GM12878 (cell line): ENCODE measurements at regions not wholly inside any gene's neighbourhood (a gene's known extent, or its start where the extent isn't known, plus 50 kb on each side); places are given as distances from the start of the nearest gene placed in this dataset.

ENCODE experiments used
- BMI1 ChIP-seq: fragments of 450-650 bp; IDR thresholded peaks from 2 replicates; pipeline ENCODE4 v1.6.1; 2016; ENCODE audit warnings: mild to moderate bottlenecking, moderate library complexity, borderline replicate concordance
- CBFB ChIP-seq: IDR thresholded peaks from 2 replicates; pipeline ENCODE4 v1.6.1; 2016; ENCODE audit warnings: antibody characterized with exemption, low read depth
- CBX3 ChIP-seq: fragments of 200-600 bp; sonication (generic); IDR thresholded peaks from 2 replicates; pipeline ENCODE4 v1.6.1; 2016; ENCODE audit warnings: low read depth, borderline replicate concordance
- CHD4 ChIP-seq: fragments of 200-600 bp; sonication (generic); IDR thresholded peaks from 2 replicates; pipeline ENCODE4 v1.6.1; 2016; ENCODE audit warnings: mild to moderate bottlenecking
- CTCF ChIP-seq, 3 experiments: IDR thresholded peaks in 2 of 3; conservative IDR thresholded peaks in 1 of 3; 2 replicates each; pipeline ENCODE4 v1.5.1; 2011; ENCODE audit warnings: low read depth in 3 of 3, low read length in 3 of 3, mild to moderate bottlenecking in 3 of 3, control low read depth in 2 of 3, moderate library complexity in 2 of 3, inconsistent platforms in 1 of 3, mixed read lengths in 1 of 3; ENCODE audit not compliant: control insufficient read depth in 2 of 3, insufficient read depth in 1 of 3; ENCODE audit errors: extremely low read depth in 1 of 3
- CUX1 ChIP-seq: IDR thresholded peaks from 2 replicates; pipeline ENCODE4 v1.6.1; 2012; ENCODE audit warnings: improper control_type of control experiment, low read depth, low read length; ENCODE audit not compliant: insufficient replicate concordance
- GATAD2B ChIP-seq: fragments of 450-650 bp; conservative IDR thresholded peaks from 2 replicates; pipeline ENCODE4 v1.6.1; 2017; ENCODE audit warnings: low read depth, mild to moderate bottlenecking, moderate library complexity
- IKZF2 ChIP-seq, 2 experiments: fragments of 450-650 bp; IDR thresholded peaks; 2 replicates each; pipeline ENCODE4 v1.6.1; 2017; ENCODE audit warnings: mild to moderate bottlenecking in 2 of 2, moderate library complexity in 2 of 2
- JUND ChIP-seq: IDR thresholded peaks from 2 replicates; pipeline ENCODE4 v1.6.1; 2012; ENCODE audit warnings: low read depth, mild to moderate bottlenecking, low read length, improper control_type of control experiment, moderate library complexity
- MEF2B ChIP-seq: fragments of 450-650 bp; IDR thresholded peaks from 2 replicates; pipeline ENCODE4 v1.6.1; 2018; ENCODE audit warnings: mild to moderate bottlenecking, moderate library complexity; ENCODE audit not compliant: partially characterized antibody, poor library complexity, severe bottlenecking
- MXI1 ChIP-seq: fragments of 150-350 bp; IDR thresholded peaks from 2 replicates; pipeline ENCODE4 v1.6.1; 2011; ENCODE audit warnings: low read depth, mild to moderate bottlenecking, inconsistent platforms, low read length, improper control_type of control experiment
- NR2C1 ChIP-seq: fragments of 450-650 bp; IDR thresholded peaks from 2 replicates; pipeline ENCODE4 v1.6.1; 2017; ENCODE audit warnings: antibody characterized with exemption, mild to moderate bottlenecking, moderate library complexity
- NR2C2 ChIP-seq: IDR thresholded peaks from 2 replicates; pipeline ENCODE4 v1.6.1; 2011; ENCODE audit warnings: borderline replicate concordance, low read depth; ENCODE audit not compliant: control insufficient read depth, insufficient read length
- PBX3 ChIP-seq: IDR thresholded peaks from 2 replicates; pipeline ENCODE4 v1.6.1; 2011; ENCODE audit warnings: mild to moderate bottlenecking, low read depth, low read length, moderate library complexity; ENCODE audit not compliant: insufficient replicate concordance
- REST ChIP-seq: IDR thresholded peaks from 2 replicates; pipeline ENCODE4 v1.6.1; 2012; ENCODE audit warnings: mild to moderate bottlenecking, low read depth, low read length
- STAT3 ChIP-seq: IDR thresholded peaks from 2 replicates; pipeline ENCODE4 v1.6.1; 2011; ENCODE audit warnings: low read depth, low read length, improper control_type of control experiment
- ZSCAN29 ChIP-seq: fragments of 450-650 bp; IDR thresholded peaks from 2 replicates; pipeline ENCODE4 v1.6.1; 2017; ENCODE audit warnings: mild to moderate bottlenecking, moderate library complexity

GRCh38 chr2:7427293-7428060, 510.3 kb downstream of the RNF144A start (continued):
- TF ChIP-seq CUX1 = no peak
- TF ChIP-seq CBFB = no peak
- peak; percentile 99 for TF ChIP-seq MEF2B
- TF ChIP-seq CTCF (IDR thresholded peaks at IDR 0.05 in 2 of 3, conservative IDR thresholded peaks at IDR 0.05 in 1 of 3; ENCODE audit: control insufficient read depth in 2 of 3, extremely low read depth in 1 of 3, insufficient read depth in 1 of 3, low read depth in 3 of 3, low read length in 3 of 3) = peak; percentile 44 to 70 (median 70); a peak in 5 of 6 replicates
- TF ChIP-seq GATAD2B = no peak
- TF ChIP-seq BMI1 = no peak
- TF ChIP-seq CBX3 = no peak
- TF ChIP-seq ZSCAN29 = no peak
- TF ChIP-seq NR2C1 = no peak
- TF ChIP-seq JUND = no peak
- no peak for TF ChIP-seq PBX3
- TF ChIP-seq REST = no peak
- no peak for TF ChIP-seq STAT3
- no peak for TF ChIP-seq CHD4
- TF ChIP-seq NR2C2 = no peak
- no peak for TF ChIP-seq MXI1
- peak in 1 of 2 experiments; percentile 19; a peak in 1 of 4 replicates for TF ChIP-seq IKZF2 (IDR thresholded peaks at IDR 0.05)
